Natural killer cell (primary cell): ENCODE measurements at regions not wholly inside any gene's neighbourhood (a gene's known extent, or its start where the extent isn't known, plus 50 kb on each side); places are given as distances from the start of the nearest gene placed in this dataset.

Experiments
- ATAC-seq, 3 donors: fragments of 150-1000 bp in 2 of 3; fragments of 200-7000 bp in 1 of 3; cut with Tn5 transposase; 1 replicate in 1 of 3; 2 replicates in 2 of 3; pipeline ENCODE4 v1.10.0; 2021; ENCODE audit warnings: mild to moderate bottlenecking in 2 of 3, moderate library complexity in 2 of 3
- DNase-seq, 2 donors: peaks; one replicate each; pipeline versions ENCODE4 v3.0.0 to v3.0.0-alpha.2; 2013 to 2021; ENCODE audit warnings: mixed read lengths in 1 of 2
- H3K27ac ChIP-seq: one replicate; pipeline ENCODE4 v1.5.1; 2013; ENCODE audit warnings: mild to moderate bottlenecking, low read length
- H3K27me3 ChIP-seq: one replicate; pipeline ENCODE4 v1.6.1; 2013; ENCODE audit warnings: low read length; ENCODE audit not compliant: control insufficient read depth, insufficient read depth
- H3K36me3 ChIP-seq: one replicate; pipeline ENCODE4 v1.6.1; 2013; ENCODE audit warnings: low read length; ENCODE audit not compliant: control insufficient read depth, insufficient read depth
- H3K4me1 ChIP-seq: one replicate; pipeline ENCODE4 v1.6.1; 2013; ENCODE audit warnings: low read length; ENCODE audit not compliant: control insufficient read depth, insufficient read depth
- H3K4me3 ChIP-seq: one replicate; pipeline ENCODE4 v1.5.1; 2013; ENCODE audit warnings: low read length
- H3K9me3 ChIP-seq: one replicate; pipeline ENCODE4 v1.6.1; 2013; ENCODE audit warnings: low read length; ENCODE audit not compliant: control insufficient read depth, insufficient read depth
- H3K27ac Mint-ChIP-seq, 2 donors: one replicate each; pipeline ENCODE4 v1.8.0; 2022; ENCODE audit warnings: mild to moderate bottlenecking in 2 of 2, mixed read lengths in 2 of 2, moderate library complexity in 1 of 2
- H3K27me3 Mint-ChIP-seq, 2 donors: one replicate each; pipeline ENCODE4 v1.8.0; 2022; ENCODE audit warnings: low read depth in 2 of 2, mixed read lengths in 2 of 2
- H3K36me3 Mint-ChIP-seq: one replicate; pipeline ENCODE4 v1.8.0; 2022; ENCODE audit warnings: mixed read lengths
- H3K4me1 Mint-ChIP-seq, 2 donors: one replicate each; pipeline ENCODE4 v1.8.0; 2022; ENCODE audit warnings: mixed read lengths in 2 of 2
- H3K4me3 Mint-ChIP-seq: one replicate; pipeline ENCODE4 v1.8.0; 2022; ENCODE audit warnings: mild to moderate bottlenecking, moderate library complexity, mixed read lengths
- H3K9me3 Mint-ChIP-seq, 2 donors: one replicate each; pipeline ENCODE4 v1.8.0; 2022; ENCODE audit warnings: mixed read lengths in 2 of 2
- WGBS: methylation state at CpG from one replicate; pipeline ENCODE4 v1.1.7; 2013; ENCODE audit warnings: missing lambda C conversion rate; ENCODE audit not compliant: insufficient coverage; 5-methylcytosine and 5-hydroxymethylcytosine counted together
- intact Hi-C: fragments of 100-400 bp; cut with micrococcal nuclease; formaldehyde crosslinking; loops from one replicate; pipeline ENCODE4 v1.14.2; 2022
- TF ChIP-seq, protein P1 (sequence below): fragments of 200-600 bp; IDR thresholded peaks from one replicate; pipeline ENCODE4 v1.8.0; 2022; ENCODE audit warnings: antibody characterized with exemption

DNA sequence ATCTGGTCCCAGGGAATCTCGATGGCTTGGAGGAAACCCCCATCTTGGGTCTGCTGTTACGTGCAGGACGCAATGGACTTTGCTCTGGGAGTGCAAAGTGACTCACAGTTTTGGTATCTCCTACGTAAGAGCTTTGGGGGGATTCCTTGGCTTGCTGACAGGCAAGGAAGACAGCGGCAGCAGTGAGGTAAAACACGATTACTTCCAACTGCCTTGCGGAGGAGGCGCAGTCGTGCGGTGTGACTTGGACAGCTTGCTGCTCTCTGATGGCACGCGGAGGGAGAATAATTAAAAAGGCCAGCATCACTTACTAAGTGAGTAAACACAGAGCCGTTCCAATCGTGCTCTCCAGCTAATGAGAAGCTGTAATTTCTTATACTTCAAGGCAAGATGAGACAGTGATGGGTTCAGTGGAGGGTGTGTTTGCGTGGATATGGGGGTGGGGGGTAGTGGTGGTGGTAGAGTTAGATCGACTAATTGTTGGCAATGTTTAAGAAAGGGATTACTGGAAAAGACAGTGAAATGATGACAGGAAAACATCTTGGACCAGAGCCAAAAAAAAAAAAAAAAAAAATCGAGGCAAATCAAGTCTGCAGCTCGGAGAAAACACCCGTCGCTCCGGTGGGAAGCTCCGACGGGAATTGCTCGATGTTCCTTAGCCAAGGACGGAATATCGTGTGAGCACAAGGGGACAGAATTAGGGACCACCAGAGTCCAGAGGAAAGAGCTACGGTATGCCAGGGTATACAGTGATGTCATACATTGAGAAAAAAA lies 184.8 kb upstream of the ZFHX3 start:
- H3K4me1 Mint-ChIP-seq, result no peaks in the 10 kb centered on the region
- H3K36me3 Mint-ChIP-seq, result no peaks in the 10 kb centered on the region
- no peak for DNase-seq
- Histone ChIP-seq H3K27ac (no peak overlapping the region), H3K4me1 (no peaks in the 10 kb centered on the region), H3K27me3 (no peaks in the 10 kb centered on the region), H3K4me3 (no peak overlapping the region), H3K36me3 (no peaks in the 10 kb centered on the region), H3K9me3 (no peaks in the 10 kb centered on the region)
- intact Hi-C loops, result no loop called here
- 90% methylated on average over 26 of the region's 27 CpGs for whole genome bisulfite sequencing
- no peak overlapping the region for H3K27ac Mint-ChIP-seq
- no peak overlapping the region for H3K4me3 Mint-ChIP-seq
- TF ChIP-seq, protein P1, sequence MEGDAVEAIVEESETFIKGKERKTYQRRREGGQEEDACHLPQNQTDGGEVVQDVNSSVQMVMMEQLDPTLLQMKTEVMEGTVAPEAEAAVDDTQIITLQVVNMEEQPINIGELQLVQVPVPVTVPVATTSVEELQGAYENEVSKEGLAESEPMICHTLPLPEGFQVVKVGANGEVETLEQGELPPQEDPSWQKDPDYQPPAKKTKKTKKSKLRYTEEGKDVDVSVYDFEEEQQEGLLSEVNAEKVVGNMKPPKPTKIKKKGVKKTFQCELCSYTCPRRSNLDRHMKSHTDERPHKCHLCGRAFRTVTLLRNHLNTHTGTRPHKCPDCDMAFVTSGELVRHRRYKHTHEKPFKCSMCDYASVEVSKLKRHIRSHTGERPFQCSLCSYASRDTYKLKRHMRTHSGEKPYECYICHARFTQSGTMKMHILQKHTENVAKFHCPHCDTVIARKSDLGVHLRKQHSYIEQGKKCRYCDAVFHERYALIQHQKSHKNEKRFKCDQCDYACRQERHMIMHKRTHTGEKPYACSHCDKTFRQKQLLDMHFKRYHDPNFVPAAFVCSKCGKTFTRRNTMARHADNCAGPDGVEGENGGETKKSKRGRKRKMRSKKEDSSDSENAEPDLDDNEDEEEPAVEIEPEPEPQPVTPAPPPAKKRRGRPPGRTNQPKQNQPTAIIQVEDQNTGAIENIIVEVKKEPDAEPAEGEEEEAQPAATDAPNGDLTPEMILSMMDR, result no peak
- no peak for ATAC-seq
- peaks cover 11 to 18% of the 10 kb centered on the region in 2 donors for H3K27me3 Mint-ChIP-seq
- H3K9me3 Mint-ChIP-seq, result no peaks in the 10 kb centered on the region

DNA sequence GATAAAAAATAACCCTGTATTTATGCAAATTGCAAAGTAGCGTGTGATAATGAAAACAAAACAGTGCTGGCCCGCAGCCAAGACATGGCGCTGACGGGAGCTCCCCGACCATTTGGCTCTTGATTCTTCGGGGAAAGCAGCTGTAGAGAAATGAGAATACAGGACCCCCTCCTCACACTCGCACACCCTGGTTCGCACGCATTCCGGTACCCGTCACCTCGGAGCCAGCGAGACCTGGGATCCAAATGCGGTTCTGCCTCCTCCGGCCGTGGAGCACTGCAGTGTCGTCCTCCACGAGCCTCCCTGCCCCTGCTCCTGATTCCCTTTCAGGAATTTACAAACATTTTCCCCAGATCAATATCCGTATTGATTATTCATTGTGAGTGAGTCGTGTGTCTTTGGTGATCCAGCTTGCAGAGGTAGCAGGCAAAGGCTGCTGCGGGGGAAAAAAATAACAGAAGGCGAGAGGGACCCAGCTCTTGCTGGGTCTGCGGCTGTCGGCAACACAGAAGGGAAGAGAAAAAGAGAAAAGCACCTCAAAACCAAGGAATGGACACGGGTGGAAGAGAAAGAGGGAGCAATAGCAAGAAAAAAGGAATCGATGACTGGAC lies 184.1 kb upstream of the ZFHX3 start:
- Histone ChIP-seq H3K27ac (no peak overlapping the region), H3K27me3 (no peaks in the 10 kb centered on the region), H3K9me3 (no peaks in the 10 kb centered on the region), H3K4me1 (no peaks in the 10 kb centered on the region), H3K4me3 (no peak overlapping the region), H3K36me3 (no peaks in the 10 kb centered on the region)
- ATAC-seq (no peak), DNase-seq (no peak)
- H3K27me3 Mint-ChIP-seq, result peaks cover 10 to 18% of the 10 kb centered on the region in 2 donors
- no peaks in the 10 kb centered on the region for H3K4me1 Mint-ChIP-seq
- no peak overlapping the region for H3K4me3 Mint-ChIP-seq
- H3K36me3 Mint-ChIP-seq, result no peaks in the 10 kb centered on the region
- no peak overlapping the region for H3K27ac Mint-ChIP-seq
- TF ChIP-seq, protein P1, result no peak
- intact Hi-C loops, result no loop called here
- H3K9me3 Mint-ChIP-seq, result no peaks in the 10 kb centered on the region
- WGBS, result 93% methylated on average over 26 of the region's 26 CpGs

GRCh38 chr16:73231379-73231778 lies 183.5 kb upstream of the ZFHX3 start:
- 91% methylated on average over 11 of the region's 11 CpGs for whole genome bisulfite sequencing
- Mint-ChIP-seq H3K27ac (no peak overlapping the region), H3K27me3 (peaks cover 10 to 18% of the 10 kb centered on the region in 2 donors)

More at GRCh38 chr16:73231379-73231778, 183.5 kb upstream of the ZFHX3 start:
- Histone ChIP-seq H3K27ac (no peak overlapping the region), H3K9me3 (no peaks in the 10 kb centered on the region), H3K36me3 (no peaks in the 10 kb centered on the region), H3K4me3 (no peak overlapping the region), H3K4me1 (no peaks in the 10 kb centered on the region), H3K27me3 (no peaks in the 10 kb centered on the region)
- H3K36me3 Mint-ChIP-seq, result no peaks in the 10 kb centered on the region
- no peaks in the 10 kb centered on the region for H3K9me3 Mint-ChIP-seq
- ATAC-seq (no peak), DNase-seq (no peak)
- intact Hi-C loops, result no loop called here
- TF ChIP-seq, protein P1, result no peak
- H3K4me3 Mint-ChIP-seq, result no peak overlapping the region
- no peaks in the 10 kb centered on the region for H3K4me1 Mint-ChIP-seq
